Upper lobe of left lung (tissue), 4 donors: ENCODE measurements at regions not wholly inside any gene's neighbourhood (a gene's known extent, or its start where the extent isn't known, plus 50 kb on each side); places are given as distances from the start of the nearest gene placed in this dataset.

Source experiments
- CTCF ChIP-seq, 6 experiments: fragments of 450-650 bp in 4 of 6; fragments of 200-600 bp in 2 of 6; sonication (generic) in 2 of 6; IDR thresholded peaks; one replicate each; pipeline ENCODE4 v1.5.1; 2016 to 2019; ENCODE audit warnings: antibody characterized with exemption in 6 of 6
- EP300 ChIP-seq, 4 donors: sonication (generic); formaldehyde crosslinking; IDR thresholded peaks; one replicate each; pipeline ENCODE4 v1.5.1; 2017; ENCODE audit warnings: antibody characterized with exemption in 4 of 4, control low read depth in 2 of 4

GRCh38 chr9:78548670-78549069 is 251.7 kb downstream of the PSAT1 start:
- TF ChIP-seq CTCF (IDR thresholded peaks at IDR 0.05) (no peak), EP300 (IDR thresholded peaks at IDR 0.05) (no peak)
